NCI-H1092 treated with DMSO at 0.1 percent for 48 hours (cell line): ENCODE measurements at regions not wholly inside any gene's neighbourhood (a gene's known extent, or its start where the extent isn't known, plus 50 kb on each side); places are given as distances from the start of the nearest gene placed in this dataset.

Experiments
- DNase-seq: peaks from one replicate; lab custom pipeline; 2025; lab: John Stamatoyannopoulos, UW

GRCh38 chr20:58565461-58566175 lies 50.4 kb upstream of the APCDD1L start:
- DNase-seq: no peak
